H9 (cell line): ENCODE measurements at regions not wholly inside any gene's neighbourhood (a gene's known extent, or its start where the extent isn't known, plus 50 kb on each side); places are given as distances from the start of the nearest gene placed in this dataset.

ENCODE experiments used
- DNase-seq: peaks from one replicate; pipeline ENCODE4 v3.0.0-alpha.2; 2017
- H2AFZ ChIP-seq: one replicate; pipeline ENCODE4 v1.6.1; 2013; ENCODE audit warnings: mild to moderate bottlenecking, low read length, control low read depth, moderate library complexity
- H2AK5ac ChIP-seq: 2 replicates; pipeline ENCODE4 v1.6.1; 2013; ENCODE audit warnings: low read length, control low read depth, mixed read lengths; ENCODE audit not compliant: insufficient read length
- H2BK120ac ChIP-seq: one replicate; pipeline ENCODE4 v1.6.1; 2013; ENCODE audit warnings: low read depth, mild to moderate bottlenecking, low read length, control low read depth, inconsistent platforms; ENCODE audit not compliant: poor library complexity, severe bottlenecking
- H2BK12ac ChIP-seq: 2 replicates; pipeline ENCODE4 v1.6.1; 2013; ENCODE audit warnings: low read length, control low read depth, mixed read lengths, low read depth; ENCODE audit not compliant: insufficient read length
- H2BK15ac ChIP-seq: 2 replicates; pipeline ENCODE4 v1.6.1; 2013; ENCODE audit warnings: low read depth, low read length, control low read depth
- H2BK20ac ChIP-seq: one replicate; pipeline ENCODE4 v1.6.1; 2013; ENCODE audit warnings: low read depth, mild to moderate bottlenecking, low read length, control low read depth, inconsistent platforms; ENCODE audit not compliant: poor library complexity, severe bottlenecking
- H2BK5ac ChIP-seq: 2 replicates; pipeline ENCODE4 v1.6.1; 2013; ENCODE audit warnings: low read length, control low read depth, mixed read lengths; ENCODE audit not compliant: insufficient read length
- H3K14ac ChIP-seq: 2 replicates; pipeline ENCODE4 v1.6.1; 2013; ENCODE audit warnings: low read length, control low read depth; ENCODE audit not compliant: insufficient read depth
- H3K18ac ChIP-seq: 2 replicates; pipeline ENCODE4 v1.6.1; 2013; ENCODE audit warnings: low read depth, mild to moderate bottlenecking, mixed read lengths, low read length, control low read depth; ENCODE audit not compliant: insufficient read length
- H3K23ac ChIP-seq: 2 replicates; pipeline ENCODE4 v1.6.1; 2013; ENCODE audit warnings: low read length, control low read depth, mixed read lengths, low read depth; ENCODE audit not compliant: insufficient read length
- H3K23me2 ChIP-seq: 2 replicates; pipeline ENCODE4 v1.6.1; 2013; ENCODE audit warnings: low read depth, mild to moderate bottlenecking, mixed read lengths, low read length, control low read depth; ENCODE audit not compliant: insufficient read length, poor library complexity, severe bottlenecking
- H3K27ac ChIP-seq: 2 replicates; pipeline ENCODE4 v1.5.1; 2013; ENCODE audit warnings: low read length, control low read depth, mixed read lengths, low read depth; ENCODE audit not compliant: insufficient read length
- H3K27me3 ChIP-seq: 2 replicates; pipeline ENCODE4 v1.6.1; 2013; ENCODE audit warnings: low read length, control low read depth, inconsistent platforms; ENCODE audit not compliant: insufficient read depth
- H3K4ac ChIP-seq: 2 replicates; pipeline ENCODE4 v1.6.1; 2013; ENCODE audit warnings: low read depth, mild to moderate bottlenecking, control low read depth, inconsistent platforms, low read length, moderate library complexity
- H3K4me1 ChIP-seq: 2 replicates; pipeline ENCODE4 v1.6.1; 2013; ENCODE audit warnings: low read length, control low read depth, inconsistent platforms; ENCODE audit not compliant: insufficient read depth
- H3K4me2 ChIP-seq: 2 replicates; pipeline ENCODE4 v1.6.1; 2013; ENCODE audit warnings: low read length, control low read depth, mixed read lengths; ENCODE audit not compliant: insufficient read length, insufficient read depth
- H3K56ac ChIP-seq: 2 replicates; pipeline ENCODE4 v1.6.1; 2013; ENCODE audit warnings: low read depth, mild to moderate bottlenecking, mixed read lengths, low read length, control low read depth; ENCODE audit not compliant: insufficient read length
- H3K79me1 ChIP-seq: 2 replicates; pipeline ENCODE4 v1.6.1; 2013; ENCODE audit warnings: low read depth, mild to moderate bottlenecking, moderate library complexity, low read length, control low read depth, inconsistent platforms; ENCODE audit not compliant: insufficient read depth, poor library complexity, severe bottlenecking
- H3K79me2 ChIP-seq: 2 replicates; pipeline ENCODE4 v1.6.1; 2013; ENCODE audit warnings: low read length, control low read depth, inconsistent platforms; ENCODE audit not compliant: insufficient read depth
- H3K9ac ChIP-seq: 2 replicates; pipeline ENCODE4 v1.6.1; 2013; ENCODE audit warnings: low read length, control low read depth, mixed read lengths; ENCODE audit not compliant: insufficient read length; ENCODE audit errors: extremely low read depth
- H3K9me3 ChIP-seq: one replicate; pipeline ENCODE4 v1.6.1; 2013; ENCODE audit warnings: low read depth, low read length, inconsistent platforms; ENCODE audit not compliant: control insufficient read depth
- H3T11ph ChIP-seq: one replicate; pipeline ENCODE4 v1.6.1; 2013; ENCODE audit warnings: mild to moderate bottlenecking, low read length, control low read depth, inconsistent platforms
- H4K20me1 ChIP-seq: one replicate; pipeline ENCODE4 v1.6.1; 2013; ENCODE audit not compliant: control insufficient read depth, insufficient read length, insufficient read depth
- H4K5ac ChIP-seq: 2 replicates; pipeline ENCODE4 v1.6.1; 2013; ENCODE audit warnings: low read depth, mild to moderate bottlenecking, mixed read lengths, low read length, control low read depth; ENCODE audit not compliant: insufficient read length
- H4K8ac ChIP-seq: replicated peaks from 2 replicates; pipeline ENCODE4 v1.6.1; 2013; ENCODE audit warnings: low read length, control low read depth, mixed read lengths, low read depth; ENCODE audit not compliant: insufficient read length
- H4K91ac ChIP-seq: 2 replicates; pipeline ENCODE4 v1.6.1; 2013; ENCODE audit warnings: low read depth, mild to moderate bottlenecking, moderate library complexity, mixed read lengths, low read length, control low read depth; ENCODE audit not compliant: insufficient read length
- H3K27ac Mint-ChIP-seq, 3 experiments: 2 replicates in 2 of 3; 3 replicates in 1 of 3; pipeline ENCODE4 v1.8.0; 2020 to 2021; ENCODE audit warnings: mixed read lengths in 3 of 3, mild to moderate bottlenecking in 1 of 3, moderate library complexity in 1 of 3
- H3K27me3 Mint-ChIP-seq: 2 replicates; pipeline ENCODE4 v1.8.0; 2021; ENCODE audit warnings: low read depth, mild to moderate bottlenecking, moderate library complexity, mixed read lengths
- H3K36me3 Mint-ChIP-seq, 3 experiments: 2 replicates in 2 of 3; 3 replicates in 1 of 3; pipeline ENCODE4 v1.8.0; 2020 to 2021; ENCODE audit warnings: low read depth in 3 of 3, mixed read lengths in 3 of 3; ENCODE audit not compliant: insufficient read depth in 1 of 3
- H3K4me1 Mint-ChIP-seq, 2 experiments: 2 replicates each; pipeline ENCODE4 v1.8.0; 2020; ENCODE audit warnings: mixed read lengths in 2 of 2
- H3K4me3 Mint-ChIP-seq, 2 experiments: 2 replicates in 1 of 2; 3 replicates in 1 of 2; pipeline ENCODE4 v1.8.0; 2020 to 2021; ENCODE audit warnings: mild to moderate bottlenecking in 2 of 2, mixed read lengths in 2 of 2, moderate library complexity in 1 of 2
- H3K9me3 Mint-ChIP-seq, 2 experiments: 2 replicates in 1 of 2; 3 replicates in 1 of 2; pipeline ENCODE4 v1.8.0; 2020; ENCODE audit warnings: mild to moderate bottlenecking in 2 of 2, mixed read lengths in 2 of 2, moderate library complexity in 1 of 2
- CTCF ChIP-seq: fragments of 200-600 bp; sonication (generic); conservative IDR thresholded peaks from 3 replicates; pipeline ENCODE4 v1.8.0; 2021; ENCODE audit warnings: antibody characterized with exemption, mild to moderate bottlenecking
- WGBS: extraction: QIAGEN DNeasy Blood & Tissue Kit; methylation state at CpG from one replicate; pipeline ENCODE4 v1.1.7; 2013; ENCODE audit warnings: missing lambda C conversion rate, low lambda C conversion rate, mixed read lengths; ENCODE audit not compliant: insufficient read length; ENCODE audit errors: extremely low coverage; 5-methylcytosine and 5-hydroxymethylcytosine counted together

GRCh38 chr10:57014758-57015157, 653.7 kb upstream of the ZWINT start:
- Histone ChIP-seq H3T11ph (no peak overlapping the region), H2BK15ac (no peak overlapping the region), H3K18ac (no peak overlapping the region), H2AK5ac (no peak overlapping the region), H4K5ac (no peak overlapping the region), H4K20me1 (no peaks in the 10 kb centered on the region), H2BK20ac (no peak overlapping the region), H3K4me2 (no peak overlapping the region), H2BK12ac (no peak overlapping the region), H3K27me3 (no peaks in the 10 kb centered on the region), H3K79me2 (no peaks in the 10 kb centered on the region), H3K23me2 (no peaks in the 10 kb centered on the region), H3K56ac (no peak overlapping the region), H3K79me1 (no peaks in the 10 kb centered on the region), H3K14ac (no peak overlapping the region), H3K23ac (no peak overlapping the region), H3K27ac (no peak overlapping the region), H2BK120ac (no peak overlapping the region), H3K9ac (no peak overlapping the region), H3K9me3 (peaks cover 9% of the 10 kb centered on the region), H4K8ac (no peak overlapping the region), H3K4me1 (peaks cover 3% of the 10 kb centered on the region; the same call in 1 of the 2 replicates), H2BK5ac (no peak overlapping the region), H2AFZ (no peak overlapping the region), H3K4ac (no peak overlapping the region), H4K91ac (no peak overlapping the region)
- no peak for DNase-seq
- no peak for TF ChIP-seq CTCF
- Mint-ChIP-seq H3K4me3 (no peak overlapping the region), H3K27me3 (peaks cover 2% of the 10 kb centered on the region; the same call in 1 of the 2 replicates), H3K27ac (no peak overlapping the region), H3K4me1 (peaks cover 25 to 28% of the 10 kb centered on the region in 2 experiments), H3K36me3 (peaks cover 0 to 12% (median 4%) of the 10 kb centered on the region in 3 experiments; a peak in 4 of 7 replicates), H3K9me3 (peaks cover 7 to 8% of the 10 kb centered on the region in 2 experiments; a peak in 3 of 5 replicates)
- WGBS = no CpG with 5 or more reads among the region's 3 CpGs
